Smooth muscle cell of the brain vasculature (primary cell): ENCODE measurements at regions not wholly inside any gene's neighbourhood (a gene's known extent, or its start where the extent isn't known, plus 50 kb on each side); places are given as distances from the start of the nearest gene placed in this dataset.

ENCODE experiments used
- DNase-seq: peaks from one replicate; pipeline ENCODE4 v3.0.0-alpha.2; 2012; ENCODE audit warnings: low read depth, low spot score

DNA sequence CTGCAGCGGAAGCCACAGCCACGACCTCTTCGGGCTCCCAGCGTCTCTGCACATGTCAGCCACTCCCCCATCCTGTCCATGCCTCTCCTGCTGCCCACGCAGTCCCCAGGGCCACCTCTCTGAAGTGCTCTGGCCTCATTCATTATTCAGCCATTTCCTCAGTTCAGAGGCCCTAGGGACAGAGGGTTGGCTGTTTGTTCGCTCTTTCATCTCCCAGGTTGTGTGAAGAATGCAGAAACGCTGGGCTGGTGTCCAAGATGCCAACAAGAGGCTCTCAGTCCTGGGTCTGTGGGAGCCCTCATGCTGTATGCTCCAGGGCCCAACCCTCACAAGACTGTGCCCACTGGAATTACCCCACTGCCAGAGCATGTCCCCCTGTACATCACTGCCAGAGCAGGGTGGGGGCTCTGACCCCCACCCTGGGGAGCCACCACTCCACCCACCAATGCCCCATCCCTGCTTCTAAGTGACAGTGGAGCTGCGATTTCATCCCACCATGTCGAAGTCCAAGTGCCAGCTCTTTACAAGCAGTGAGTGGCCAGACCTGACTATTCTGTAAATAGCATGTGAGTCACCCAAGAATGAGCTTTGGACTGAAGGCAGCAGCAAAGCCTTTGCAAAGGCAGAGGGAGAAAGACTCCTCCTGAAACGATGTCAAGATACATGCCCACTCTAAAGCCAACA is 209.6 kb downstream of the BUD13 start:
- no peak for DNase-seq

DNA sequence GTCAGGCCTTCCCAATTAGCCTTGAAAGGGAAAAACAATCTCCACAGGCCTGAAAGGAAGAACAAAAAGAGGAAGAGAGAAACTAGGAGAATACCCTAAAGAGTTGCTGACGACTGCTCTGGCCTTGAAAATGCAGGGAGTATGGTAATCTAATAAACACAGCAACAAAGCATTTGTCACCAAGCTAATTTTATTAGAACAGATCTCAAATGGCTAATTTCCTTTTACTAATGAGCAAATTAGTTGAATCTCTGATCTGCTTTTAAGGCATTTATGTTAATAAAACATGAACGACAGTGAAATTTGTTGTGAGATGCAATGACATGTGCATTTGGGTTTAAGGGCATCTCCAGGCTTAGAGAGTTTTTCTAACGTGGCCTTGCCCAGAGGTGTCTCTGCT is 212.2 kb downstream of the BUD13 start:
- DNase-seq: no peak

DNA sequence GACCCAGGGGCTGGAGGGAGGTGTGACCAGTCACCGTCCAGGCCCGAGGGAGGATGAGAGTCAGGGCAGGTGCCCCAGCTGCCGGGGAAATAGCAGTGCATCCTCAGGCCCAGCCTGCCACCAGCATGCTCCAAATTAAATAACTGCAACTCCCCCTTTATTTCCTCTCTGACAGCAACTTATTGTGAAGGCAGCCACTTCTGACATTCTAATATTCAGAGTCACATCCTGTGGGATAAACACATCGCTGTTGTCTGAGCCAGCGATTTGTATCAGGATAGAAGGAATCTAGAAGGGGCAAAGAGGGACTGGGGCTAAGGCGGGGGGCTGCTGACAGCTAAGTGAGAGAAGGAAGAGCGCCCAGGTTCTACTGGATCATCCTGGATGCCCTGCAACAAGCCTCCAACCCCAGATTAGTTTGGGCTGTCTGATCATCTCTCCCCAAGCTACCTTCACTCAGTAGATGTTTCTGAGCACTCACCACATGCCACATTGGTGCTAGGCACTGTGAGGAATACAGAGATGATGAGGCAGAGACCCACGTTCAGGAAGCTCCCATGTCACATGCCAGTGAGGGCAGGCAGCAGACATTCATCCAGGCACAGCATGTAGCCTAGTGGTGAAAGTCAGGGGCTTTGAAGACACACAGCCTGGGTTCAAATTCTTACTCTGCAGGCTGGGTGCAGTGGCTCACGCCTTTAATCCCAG is 214.1 kb downstream of the BUD13 start:
- no peak for DNase-seq

DNA sequence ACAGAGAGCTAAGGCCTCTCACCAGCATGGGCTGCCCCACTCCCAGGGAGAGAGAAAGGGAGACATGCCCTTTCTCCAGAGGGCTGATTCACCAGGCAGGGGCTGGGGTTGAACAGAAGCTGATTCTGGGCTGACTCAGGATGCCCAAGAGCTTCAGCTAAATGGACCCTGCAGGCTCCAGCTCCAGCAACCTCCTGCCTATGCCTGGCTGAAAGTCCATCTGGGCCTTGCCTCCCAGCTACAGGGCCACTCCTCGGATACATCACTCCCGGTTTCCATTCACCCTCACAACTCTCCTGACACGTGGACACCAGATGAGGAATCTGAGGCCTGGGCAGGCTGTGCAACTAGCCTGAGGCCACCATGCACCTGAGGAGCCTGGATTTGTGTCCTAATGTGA is 215.5 kb downstream of the BUD13 start:
- no peak for DNase-seq

DNA sequence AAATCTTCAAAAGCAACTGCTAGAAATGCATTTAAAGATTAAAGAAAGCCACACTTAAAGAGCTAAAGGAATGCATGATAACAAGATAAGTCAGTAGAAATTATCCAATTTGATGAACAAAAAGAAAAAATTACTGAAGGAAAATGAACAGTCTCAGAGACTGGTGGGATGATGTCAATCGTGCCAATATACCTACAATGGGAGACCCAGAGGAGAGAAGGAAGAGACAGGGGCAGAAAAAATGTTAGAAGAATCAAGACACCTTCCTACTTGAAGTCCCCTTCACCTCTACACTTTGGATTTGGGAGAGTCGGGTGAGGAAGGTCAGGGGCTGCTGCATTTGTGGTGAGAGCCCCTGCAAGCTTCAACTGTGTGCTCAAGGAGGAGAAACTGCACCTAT is 216.3 kb downstream of the BUD13 start:
- DNase-seq: no peak

DNA sequence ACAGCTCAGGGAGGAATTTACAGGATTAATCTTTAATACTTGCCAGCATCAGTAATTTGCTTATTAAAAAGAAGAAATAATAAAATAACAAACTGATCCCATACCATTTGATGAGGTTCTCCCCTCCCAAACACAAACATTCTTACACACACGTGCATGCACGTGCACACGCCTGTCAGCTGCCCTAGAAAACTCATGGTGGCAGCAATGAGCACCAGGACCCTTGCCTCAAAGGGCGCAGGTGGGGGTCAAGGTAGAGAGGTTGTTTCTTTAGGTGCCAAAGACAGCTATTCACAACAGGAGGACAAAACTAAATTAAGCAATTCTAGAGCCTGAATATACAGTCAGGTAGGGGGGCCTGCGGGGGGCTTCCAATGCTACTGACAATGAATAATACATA is 219.3 kb downstream of the BUD13 start:
- no peak for DNase-seq

DNA sequence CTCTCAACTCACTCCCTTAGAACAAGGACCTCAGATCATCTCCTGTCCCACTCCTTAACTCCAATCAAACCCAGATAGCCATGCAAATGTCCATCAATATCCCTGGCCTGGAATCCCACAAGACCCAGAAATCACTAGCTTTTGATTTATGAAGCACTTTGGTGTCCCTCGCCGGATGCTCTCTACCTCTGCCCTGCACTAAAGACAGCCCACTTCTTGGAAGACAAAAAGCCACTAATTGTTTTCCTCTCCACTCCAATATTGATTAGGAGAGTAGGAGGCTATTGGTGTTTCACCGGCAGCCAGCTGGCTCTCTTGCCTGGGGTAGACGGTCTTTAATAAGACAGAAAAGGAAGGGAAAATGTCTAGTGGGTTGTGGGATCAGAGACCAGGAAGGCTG is 221.2 kb downstream of the BUD13 start:
- DNase-seq: no peak

DNA sequence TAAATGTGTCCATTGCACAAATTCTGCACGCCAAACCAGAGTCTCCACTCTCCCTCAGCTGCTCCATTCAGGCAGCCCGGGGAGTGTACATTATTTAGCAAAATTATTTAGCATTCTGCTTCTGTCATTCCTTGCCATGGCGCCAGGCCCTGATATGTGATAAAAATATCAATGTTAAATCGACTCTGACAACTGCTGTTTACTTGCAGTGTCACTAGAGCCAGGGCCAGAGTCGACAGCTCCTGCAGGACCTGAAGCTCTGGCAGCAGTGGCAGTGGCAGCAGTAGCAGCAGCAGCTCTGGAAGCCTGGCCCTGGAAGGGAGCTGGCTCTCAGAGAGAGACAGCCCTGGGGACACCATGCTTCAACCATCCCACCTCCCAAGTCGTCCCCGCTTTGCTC is 224.5 kb downstream of the BUD13 start:
- DNase-seq: no peak

DNA sequence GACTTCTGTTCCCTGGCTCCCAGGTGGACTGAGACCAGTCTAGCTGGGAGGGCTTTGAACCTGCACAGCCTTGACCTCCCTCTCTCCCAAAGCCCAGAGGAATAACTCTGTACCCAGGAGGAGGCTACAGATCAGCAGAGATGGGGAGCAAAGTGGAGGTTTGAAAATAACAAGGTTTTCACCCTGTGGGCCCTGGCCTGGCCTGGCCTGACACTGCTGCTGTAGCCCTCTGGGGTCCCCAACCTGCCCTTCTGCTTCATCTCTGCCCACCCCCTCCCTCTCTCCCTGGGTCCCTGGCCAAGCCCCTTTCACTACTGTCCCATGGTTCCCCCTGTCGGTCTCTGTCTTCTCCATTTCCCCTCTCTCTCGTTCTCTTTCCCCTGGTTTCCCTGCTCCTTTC is 225.2 kb downstream of the BUD13 start:
- no peak for DNase-seq

DNA sequence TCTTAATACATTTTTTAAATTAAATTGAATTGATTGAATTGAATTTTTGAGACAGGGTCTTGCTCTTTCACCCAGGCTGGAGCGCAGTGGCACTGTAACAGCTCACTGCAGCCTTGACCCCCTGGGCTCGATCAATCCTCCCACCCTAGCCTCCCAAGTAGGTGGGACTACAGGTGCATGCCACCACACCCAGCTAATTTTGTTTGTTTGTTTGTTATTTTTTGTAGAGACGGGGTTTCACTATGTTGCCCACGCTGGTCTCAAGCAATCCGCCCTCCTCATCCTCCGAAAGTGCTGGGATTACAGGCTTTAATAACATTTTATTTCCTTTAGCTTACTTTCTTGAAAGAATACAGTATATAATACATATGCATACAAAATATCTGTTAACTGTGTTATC is 226.9 kb downstream of the BUD13 start:
- no peak for DNase-seq

DNA sequence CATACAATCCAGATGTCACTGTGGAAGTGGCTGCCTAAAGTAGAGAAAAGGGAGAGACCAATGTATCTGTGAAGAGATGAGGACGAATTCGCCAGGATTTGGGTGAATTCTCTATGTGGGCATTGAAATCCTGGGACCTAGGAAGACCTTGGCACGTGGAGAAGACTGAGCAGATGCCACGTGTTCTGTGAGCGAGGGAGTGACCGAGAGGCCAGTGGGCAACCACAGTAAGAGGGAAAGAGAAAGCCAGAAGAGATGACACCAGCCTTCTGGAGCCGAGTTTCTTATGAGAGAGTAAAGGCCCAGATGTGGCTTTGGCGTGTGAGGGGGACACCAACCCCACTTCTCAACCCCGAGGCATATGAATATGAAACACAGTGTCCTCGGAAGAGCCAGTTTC is 228.1 kb downstream of the BUD13 start:
- DNase-seq: no peak

DNA sequence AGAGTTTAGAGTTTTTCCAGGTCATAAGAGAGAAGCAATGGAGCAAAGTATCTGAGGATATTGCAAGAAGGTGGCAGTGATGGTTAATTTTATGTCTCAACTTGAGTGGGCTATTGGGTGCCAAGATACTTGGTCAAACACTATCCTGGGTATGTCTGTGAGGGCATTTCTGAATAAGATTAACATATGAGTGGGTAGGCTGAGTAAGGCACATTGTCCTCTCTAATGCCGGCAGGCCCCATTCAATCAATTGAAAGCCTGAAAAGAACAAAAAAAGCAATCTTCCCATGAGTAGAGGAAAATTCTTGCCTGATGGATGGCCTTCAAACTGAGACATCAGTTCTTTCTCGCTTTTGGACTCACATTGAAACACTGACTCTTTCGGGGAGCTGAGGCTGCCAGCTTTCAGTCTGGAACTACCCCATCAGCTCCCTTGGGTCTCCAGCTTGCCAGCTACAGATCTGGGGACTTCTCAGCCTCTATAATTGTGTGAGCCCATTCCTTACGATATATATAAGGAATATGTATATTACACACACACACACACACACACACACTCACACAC is 228.8 kb downstream of the BUD13 start:
- DNase-seq: no peak

DNA sequence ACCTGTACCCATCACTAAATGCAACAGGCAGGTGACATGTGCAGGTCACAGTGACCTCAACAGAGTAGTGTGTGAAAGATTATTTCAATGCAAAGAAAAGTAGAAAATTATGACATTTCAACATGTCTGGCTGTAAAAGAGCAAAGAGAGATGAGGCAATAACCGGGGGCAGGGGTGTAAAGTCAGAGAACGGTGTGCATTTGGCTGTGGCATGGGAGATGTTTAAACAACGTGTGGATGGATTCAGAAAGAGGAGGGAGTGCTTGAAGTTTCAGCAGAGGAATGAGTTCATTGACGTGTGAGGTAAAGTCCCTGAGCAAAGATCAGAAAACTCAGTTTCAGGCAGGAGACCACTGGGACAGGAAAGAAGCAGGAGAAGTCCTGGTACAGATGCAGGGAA is 229.7 kb downstream of the BUD13 start:
- no peak for DNase-seq

DNA sequence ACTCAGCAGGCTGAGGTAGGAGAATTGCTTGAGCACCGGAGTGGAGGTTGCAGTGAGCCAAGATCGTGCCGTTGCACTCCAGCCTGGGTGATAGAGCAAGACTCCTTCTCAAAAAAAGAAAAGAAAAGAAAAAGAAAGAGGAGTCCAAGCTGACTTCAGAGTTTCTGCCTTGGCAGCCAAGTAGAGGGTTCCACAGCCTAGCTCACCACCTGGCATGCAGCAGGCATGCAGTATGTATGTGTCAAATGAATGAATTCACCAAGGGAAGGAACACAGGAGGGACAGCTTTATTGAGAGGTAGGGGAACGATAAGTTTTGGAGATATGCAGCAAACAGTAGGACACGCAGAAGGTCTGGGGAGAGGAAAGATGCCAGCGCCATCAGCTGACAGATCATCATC is 230.4 kb downstream of the BUD13 start:
- no peak for DNase-seq

DNA sequence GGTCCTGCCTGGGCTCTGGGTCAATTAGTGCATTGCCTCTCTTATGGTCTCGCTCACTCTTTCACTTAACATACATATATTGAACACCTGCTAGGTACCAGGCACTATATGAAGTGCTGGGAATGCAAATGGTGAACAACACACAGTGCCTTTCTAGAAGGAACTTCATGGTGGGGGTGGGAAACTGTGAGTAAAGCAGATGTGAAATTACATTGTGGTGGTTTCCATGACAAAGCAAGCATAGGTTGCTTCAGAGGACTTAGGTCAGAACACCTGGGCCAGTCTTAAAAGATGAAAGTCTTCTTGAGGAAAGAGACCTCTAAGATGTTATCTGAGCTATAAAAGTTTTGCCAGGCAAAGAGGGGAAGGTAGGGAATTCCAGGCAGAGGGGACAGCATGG is 231.3 kb downstream of the BUD13 start:
- no peak for DNase-seq

DNA sequence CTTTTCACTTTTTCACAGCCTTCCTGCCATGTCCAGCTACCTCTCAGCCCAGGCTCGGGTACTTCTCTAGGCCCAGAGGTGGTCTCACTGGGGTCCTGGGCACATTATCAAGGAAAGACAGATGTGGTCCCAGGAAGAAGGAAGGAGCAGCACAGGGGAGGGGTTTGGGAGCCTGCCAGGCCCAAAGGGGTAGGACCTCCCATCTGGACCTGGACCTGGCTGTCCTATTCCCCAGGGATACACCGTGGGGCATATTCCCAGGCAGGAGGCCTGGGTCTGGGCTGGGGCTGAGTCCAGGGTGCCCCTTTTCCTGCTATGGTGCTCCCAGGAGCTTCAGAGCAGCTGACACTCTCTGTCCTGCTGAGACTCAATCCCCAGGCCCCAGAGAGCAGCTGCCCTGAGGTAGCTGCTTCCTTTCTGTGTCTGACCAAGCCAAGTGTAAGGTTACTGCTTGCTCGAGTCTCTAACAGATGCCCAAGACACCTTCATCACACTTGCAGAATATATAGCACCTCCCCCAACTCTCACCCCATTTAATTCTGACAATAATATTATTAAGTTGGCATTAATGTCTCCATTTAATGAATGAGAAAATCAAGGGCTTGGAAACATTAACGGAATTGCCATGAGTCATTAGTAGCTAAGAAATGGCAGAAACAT is 232.0 kb downstream of the BUD13 start:
- DNase-seq: no peak

DNA sequence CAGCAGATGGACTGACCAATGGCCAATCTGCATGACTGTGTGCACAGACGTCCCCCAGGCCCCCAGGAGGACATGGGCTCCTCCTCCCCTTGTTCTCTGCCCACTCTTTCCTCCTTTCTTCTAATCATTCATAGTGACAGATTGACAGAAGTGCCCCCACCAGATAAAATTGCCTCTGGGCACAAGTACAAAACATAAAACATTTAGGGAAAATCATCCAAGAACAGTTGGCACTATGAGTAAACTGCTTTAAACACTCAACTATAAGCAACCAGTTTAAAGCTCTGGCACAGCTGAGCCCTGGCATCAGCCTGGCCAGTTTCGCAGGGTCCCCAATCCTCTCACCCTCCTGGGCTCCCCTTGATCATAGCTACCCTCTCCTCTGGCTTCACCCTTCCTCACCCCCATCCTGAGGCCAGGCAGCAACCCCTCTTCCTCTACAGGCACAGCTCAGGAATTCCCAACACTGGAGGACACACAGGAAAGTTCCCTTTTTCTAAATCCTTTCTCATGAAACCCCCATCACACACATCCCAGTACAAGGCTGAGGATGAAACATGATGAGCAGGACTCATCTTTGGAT is 232.9 kb downstream of the BUD13 start:
- DNase-seq: no peak

DNA sequence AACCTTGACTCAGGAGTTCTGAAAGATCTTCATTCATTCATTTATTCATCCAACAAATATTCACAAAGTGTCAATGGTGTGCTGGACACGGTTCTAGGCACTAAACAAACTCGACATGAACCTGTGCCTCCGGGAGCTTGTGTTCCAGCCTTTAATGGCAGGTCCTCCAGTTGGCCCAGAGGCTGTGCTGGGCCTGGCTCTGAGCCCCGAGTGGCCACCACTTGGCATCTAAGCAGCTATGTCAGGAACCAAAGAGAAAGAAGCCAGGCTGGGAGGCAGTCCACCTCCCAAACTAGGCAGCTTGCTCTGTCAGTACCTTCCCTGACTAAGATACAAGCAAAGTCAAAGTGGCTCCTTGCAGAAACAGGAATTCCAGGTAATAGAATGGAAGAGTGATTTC is 233.6 kb downstream of the BUD13 start:
- no peak for DNase-seq

DNA sequence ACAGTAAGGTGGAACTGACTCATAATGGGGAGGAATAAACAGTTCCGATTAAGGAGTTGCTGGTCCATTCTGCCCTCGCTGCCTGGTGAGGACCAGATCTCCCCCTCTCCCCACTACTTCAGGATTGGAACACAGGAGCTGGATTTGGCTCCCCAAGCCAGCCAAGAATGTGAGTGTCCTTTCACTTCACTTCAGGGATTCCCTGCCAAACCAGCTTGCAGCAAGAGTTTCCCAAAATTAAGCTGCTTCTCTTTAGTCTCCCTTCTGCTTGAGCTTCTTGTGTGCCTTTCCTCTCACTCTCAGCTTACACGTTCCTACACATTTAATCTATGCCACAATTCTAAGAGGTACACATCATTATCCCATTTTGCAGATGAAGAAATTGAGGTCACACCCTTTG is 234.1 kb downstream of the BUD13 start:
- no peak for DNase-seq

DNA sequence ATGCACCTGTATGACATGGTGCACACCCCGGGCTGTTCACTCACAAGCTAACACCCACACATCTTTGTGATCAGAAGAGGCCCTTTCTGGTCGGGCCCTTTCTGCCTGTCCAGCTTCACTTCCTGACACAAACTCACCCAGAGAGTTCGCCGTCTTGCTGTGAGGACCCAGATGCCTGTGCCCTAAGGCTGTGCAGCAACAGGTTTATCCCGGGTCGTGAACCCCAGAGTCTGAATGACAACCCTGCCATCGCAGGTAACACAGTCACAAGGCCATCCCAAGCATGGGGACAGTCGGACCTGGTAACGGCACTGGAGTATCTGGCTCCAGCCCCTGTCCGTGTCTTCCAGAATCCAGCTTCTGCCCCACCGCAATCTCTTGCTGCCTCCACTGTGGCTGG is 235.1 kb downstream of the BUD13 start:
- no peak for DNase-seq

DNA sequence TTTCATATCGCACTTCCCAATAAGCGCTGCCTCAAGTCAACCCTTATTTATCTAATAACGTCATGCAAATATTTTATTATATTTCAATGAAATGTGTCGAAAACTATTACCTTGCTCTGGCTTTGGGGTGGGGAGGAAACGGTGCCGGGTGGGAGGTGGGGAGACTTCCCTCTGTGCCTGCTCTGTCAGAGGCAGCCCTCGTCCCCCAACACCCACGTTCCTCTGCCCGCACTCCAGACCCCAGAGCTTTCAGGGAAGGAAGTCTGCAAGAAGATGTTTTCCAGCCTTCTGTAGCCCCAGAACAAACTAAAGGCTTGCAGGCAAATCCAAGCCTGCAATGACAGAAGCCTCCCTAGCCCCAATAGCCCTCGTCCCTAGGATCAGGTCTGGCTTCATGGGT is 235.7 kb downstream of the BUD13 start:
- no peak for DNase-seq

DNA sequence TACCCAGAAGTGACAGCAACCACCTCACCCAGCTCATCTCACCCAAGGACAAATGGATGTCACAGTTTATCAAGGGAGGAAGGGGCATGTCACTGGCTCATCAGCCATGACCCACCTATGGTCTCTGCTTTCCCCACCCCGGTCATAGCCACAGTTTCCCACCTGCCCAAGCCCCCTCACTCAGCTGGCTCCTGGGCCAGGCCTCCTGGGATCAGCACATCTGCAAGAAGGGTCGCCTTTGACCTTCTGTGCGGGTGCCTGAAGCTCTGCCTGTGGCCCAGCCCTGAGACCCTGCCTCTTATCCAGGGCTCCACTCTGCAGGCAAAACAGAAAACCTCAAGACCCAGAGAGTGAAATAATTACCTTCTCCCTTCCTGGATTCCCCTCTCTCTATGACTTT is 236.4 kb downstream of the BUD13 start:
- DNase-seq: no peak

DNA sequence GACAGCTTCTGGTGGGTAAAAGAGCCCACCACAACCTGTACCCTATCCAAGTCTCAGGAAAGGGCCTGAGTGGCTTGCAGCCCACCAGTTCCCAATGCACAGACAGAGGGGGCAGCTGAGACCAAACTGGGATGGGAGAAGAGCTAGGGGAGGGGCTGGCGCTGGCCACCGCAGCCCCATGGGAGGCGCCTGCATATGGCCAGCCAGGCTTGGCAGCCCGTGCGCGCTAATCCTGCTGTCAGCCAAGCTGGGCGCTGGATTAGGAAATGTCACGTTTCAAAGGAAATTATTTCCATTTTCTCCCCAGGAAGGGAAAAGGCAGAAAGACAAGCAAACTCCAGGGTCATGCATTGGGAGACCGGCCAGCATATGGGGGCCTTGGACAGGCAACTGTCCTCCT is 236.8 kb downstream of the BUD13 start:
- DNase-seq: no peak
